ENCODE measurements at regions not wholly inside any gene's neighbourhood (a gene's known extent, or its start where the extent isn't known, plus 50 kb on each side); places are given as distances from the start of the nearest gene placed in this dataset.
"Not testable (repeated sequence)": the region's sequence is repeated elsewhere in the genome, so short reads cannot be mapped to it uniquely, and the experiment has no call there.

DNA sequence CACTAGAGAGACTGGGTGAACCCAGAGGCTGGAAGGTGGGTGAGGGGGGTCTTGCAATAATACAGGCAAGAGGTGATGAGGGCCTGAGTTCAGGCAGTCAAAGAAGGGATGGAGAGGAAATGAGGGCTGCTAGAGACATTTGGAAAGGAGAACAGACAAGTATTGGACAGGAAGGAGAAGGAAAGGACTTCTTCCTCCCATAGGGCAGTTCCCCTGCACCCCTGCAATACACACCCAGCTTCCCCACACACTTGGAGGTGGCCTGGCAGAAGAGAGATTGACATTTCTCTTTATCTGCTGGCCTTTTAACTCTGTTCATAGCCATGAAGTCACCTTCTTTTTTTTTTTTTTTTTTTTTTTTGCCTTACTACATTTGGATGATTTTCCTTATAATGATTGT lies 68.9 kb upstream of the ZNG1B start:
- TF ChIP-seq, protein P1, sequence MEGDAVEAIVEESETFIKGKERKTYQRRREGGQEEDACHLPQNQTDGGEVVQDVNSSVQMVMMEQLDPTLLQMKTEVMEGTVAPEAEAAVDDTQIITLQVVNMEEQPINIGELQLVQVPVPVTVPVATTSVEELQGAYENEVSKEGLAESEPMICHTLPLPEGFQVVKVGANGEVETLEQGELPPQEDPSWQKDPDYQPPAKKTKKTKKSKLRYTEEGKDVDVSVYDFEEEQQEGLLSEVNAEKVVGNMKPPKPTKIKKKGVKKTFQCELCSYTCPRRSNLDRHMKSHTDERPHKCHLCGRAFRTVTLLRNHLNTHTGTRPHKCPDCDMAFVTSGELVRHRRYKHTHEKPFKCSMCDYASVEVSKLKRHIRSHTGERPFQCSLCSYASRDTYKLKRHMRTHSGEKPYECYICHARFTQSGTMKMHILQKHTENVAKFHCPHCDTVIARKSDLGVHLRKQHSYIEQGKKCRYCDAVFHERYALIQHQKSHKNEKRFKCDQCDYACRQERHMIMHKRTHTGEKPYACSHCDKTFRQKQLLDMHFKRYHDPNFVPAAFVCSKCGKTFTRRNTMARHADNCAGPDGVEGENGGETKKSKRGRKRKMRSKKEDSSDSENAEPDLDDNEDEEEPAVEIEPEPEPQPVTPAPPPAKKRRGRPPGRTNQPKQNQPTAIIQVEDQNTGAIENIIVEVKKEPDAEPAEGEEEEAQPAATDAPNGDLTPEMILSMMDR (IDR thresholded peaks at IDR 0.05) = not testable (repeated sequence)
- TF ChIP-seq EZH2 (IDR thresholded peaks at IDR 0.05; ENCODE audit: borderline replicate concordance, insufficient read depth, low read depth, low read length, poor library complexity, severe bottlenecking) = not testable (repeated sequence)
